ENCODE measurements at regions not wholly inside any gene's neighbourhood (a gene's known extent, or its start where the extent isn't known, plus 50 kb on each side); places are given as distances from the start of the nearest gene placed in this dataset.

DNA sequence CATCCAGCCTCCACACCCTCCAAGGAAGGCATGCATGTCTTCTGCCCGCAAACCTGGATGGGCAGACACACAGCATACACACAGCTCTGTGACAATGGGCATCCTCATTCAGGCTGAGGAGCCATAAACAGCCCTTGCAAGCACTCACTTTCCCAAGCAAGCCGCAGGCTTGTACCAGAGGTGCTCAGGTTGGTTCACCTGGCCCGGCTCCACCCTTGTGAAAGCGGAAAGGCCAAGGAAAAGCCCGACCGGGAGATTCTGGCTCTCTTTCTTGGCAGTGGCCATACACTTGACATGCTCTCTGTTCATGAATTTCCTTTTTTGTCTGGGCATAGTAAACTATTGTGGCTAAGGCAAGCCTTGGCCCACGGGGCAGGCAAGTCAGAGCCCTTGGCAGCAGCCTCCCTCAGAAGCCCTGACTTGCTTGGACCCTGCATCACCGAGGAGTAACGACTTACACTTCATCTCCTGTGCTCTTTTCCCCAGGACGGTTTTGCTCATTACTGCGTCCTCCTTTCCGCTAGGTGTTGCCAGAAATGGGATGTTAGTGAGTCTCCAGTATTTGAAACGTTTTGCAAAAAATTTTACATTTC, 74.6 kb upstream of the BNC1 start:
- intact Hi-C loops (cut with DNase I, micrococcal nuclease): no loop called here
- ATAC-seq (no peak), DNase-seq (no peak)
- Histone ChIP-seq H3K36me3 (ENCODE audit: low read depth) (no peaks in the 10 kb centered on the region), H3K4me1 (ENCODE audit: low read depth) (no peaks in the 10 kb centered on the region), H3K4me3 (no peak overlapping the region), H3K9me3 (no peaks in the 10 kb centered on the region)
- no peak for TF ChIP-seq CTCF (IDR thresholded peaks at IDR 0.05)

DNA sequence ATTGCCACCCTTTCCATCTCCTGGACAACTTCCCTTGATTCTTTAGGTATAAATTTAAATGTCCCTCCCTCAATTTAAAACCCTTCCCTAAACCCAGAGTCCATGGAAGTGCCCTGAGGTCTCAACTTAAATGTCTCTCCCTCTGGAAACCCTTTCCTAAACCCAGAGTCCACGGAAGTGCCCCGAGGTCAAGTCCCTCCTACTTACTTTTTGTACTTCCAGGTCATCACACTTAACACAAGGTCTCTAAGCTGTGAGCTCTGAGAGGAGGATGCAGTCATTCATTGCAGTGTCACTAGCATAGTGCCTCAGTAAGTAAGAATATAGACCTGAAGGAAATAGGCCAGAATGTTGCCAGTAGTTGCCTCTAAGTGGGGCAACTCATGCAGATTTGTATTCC, 78.2 kb upstream of the BNC1 start:
- Histone ChIP-seq H3K4me3 (no peak overlapping the region), H3K4me1 (ENCODE audit: low read depth) (no peaks in the 10 kb centered on the region), H3K36me3 (ENCODE audit: low read depth) (no peaks in the 10 kb centered on the region), H3K9me3 (no peaks in the 10 kb centered on the region)
- ATAC-seq (no peak), DNase-seq (no peak)
- no peak for TF ChIP-seq CTCF (IDR thresholded peaks at IDR 0.05)
- intact Hi-C loops (cut with DNase I, micrococcal nuclease): no loop called here

DNA sequence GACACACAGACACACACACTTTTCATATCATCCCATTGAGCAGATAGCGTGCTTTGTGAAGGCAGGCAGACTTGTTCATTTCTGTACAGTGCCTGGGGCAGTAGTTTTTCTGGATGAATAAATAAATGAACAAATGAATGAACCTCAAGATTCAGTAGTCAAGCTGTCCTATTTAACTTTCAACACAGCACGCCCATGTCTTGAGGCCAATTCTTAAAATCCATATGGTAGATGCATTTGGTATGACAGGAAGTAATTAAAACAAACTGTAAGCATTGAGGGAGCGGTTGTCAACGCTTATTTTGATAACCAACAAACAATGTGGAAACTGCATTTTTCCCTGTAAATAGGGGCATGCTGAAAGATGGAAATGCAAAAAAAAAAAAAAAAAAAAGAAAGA, 80.0 kb upstream of the BNC1 start:
- Histone ChIP-seq H3K9me3 (no peaks in the 10 kb centered on the region), H3K4me3 (no peak overlapping the region), H3K36me3 (ENCODE audit: low read depth) (no peaks in the 10 kb centered on the region), H3K4me1 (ENCODE audit: low read depth) (no peaks in the 10 kb centered on the region)
- ATAC-seq (no peak), DNase-seq (no peak)
- TF ChIP-seq CTCF (IDR thresholded peaks at IDR 0.05): no peak
- intact Hi-C loops (cut with DNase I, micrococcal nuclease): no loop called here

DNA sequence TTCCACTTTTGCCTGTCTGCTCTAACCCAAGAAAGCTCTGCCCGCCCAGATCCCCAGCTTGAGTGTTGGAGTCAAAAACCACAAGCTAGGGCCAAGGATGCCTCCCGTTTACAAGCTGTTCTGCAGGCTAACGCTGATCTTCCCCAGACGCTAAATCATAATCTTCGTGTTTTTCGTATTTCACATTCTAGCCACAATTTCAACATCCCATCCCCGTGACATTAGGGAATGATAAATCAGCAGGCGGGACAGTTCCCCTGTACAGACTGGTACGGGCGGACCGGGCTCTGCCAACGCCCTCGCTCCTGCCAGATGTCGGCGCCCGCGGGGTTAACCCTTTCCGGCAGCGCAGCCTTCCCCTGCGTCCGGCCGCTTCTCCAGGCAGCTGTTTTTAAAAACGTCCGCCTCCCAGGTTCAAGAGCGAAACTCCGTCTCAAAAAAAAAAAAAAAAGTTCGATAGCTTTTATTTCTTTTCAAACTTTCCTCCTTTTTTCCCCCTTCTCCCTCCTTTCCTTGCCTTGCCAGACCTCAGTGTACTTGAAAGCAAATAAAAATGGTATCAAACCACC, 81.0 kb upstream of the BNC1 start:
- ATAC-seq (no peak), DNase-seq (no peak)
- no peak for TF ChIP-seq CTCF (IDR thresholded peaks at IDR 0.05)
- intact Hi-C loops (cut with DNase I, micrococcal nuclease): no loop called here
- no peaks in the 10 kb centered on the region for H3K4me1 ChIP-seq (ENCODE audit: low read depth)
- no peaks in the 10 kb centered on the region for H3K36me3 ChIP-seq (ENCODE audit: low read depth)
- no peak overlapping the region for H3K4me3 ChIP-seq
- H3K9me3 ChIP-seq: no peaks in the 10 kb centered on the region

- Histone ChIP-seq H3K4me3 (no peak overlapping the region), H3K36me3 (ENCODE audit: low read depth) (no peaks in the 10 kb centered on the region), H3K4me1 (ENCODE audit: low read depth) (no peaks in the 10 kb centered on the region), H3K9me3 (no peaks in the 10 kb centered on the region)
- ATAC-seq (no peak), DNase-seq (no peak)
- intact Hi-C loops (cut with DNase I, micrococcal nuclease): no loop called here
- no peak for TF ChIP-seq CTCF (IDR thresholded peaks at IDR 0.05)
These were observed 74.7 kb upstream of the SH3GL3 start for GRCh38 chr15:83372434-83372891.
